Cardiac septum (tissue), 1 donor: ENCODE measurements at regions not wholly inside any gene's neighbourhood (a gene's known extent, or its start where the extent isn't known, plus 50 kb on each side); places are given as distances from the start of the nearest gene placed in this dataset.

Experiments
- DNase-seq: peaks from one replicate; pipeline ENCODE4 v3.0.0-alpha.2; 2020; ENCODE audit warnings: low spot score
- intact Hi-C: fragments of 100-400 bp; cut with DNase I; formaldehyde crosslinking; loops from one replicate; pipeline ENCODE4 v1.14.0; 2022
- donor health status: DM: no; HTN: no; CAD: no.

GRCh38 chr16:51500306-51500705 lies 349.2 kb upstream of the SALL1 start:
- DNase-seq = no peak
- intact Hi-C loops = no loop called here

- intact Hi-C loops = no loop called here
- DNase-seq = no peak
These were observed 346.6 kb upstream of the SALL1 start for GRCh38 chr16:51497541-51498211.

GRCh38 chr16:51490866-51491265 lies 339.8 kb upstream of the SALL1 start:
- DNase-seq = no peak
- intact Hi-C loops = no loop called here

GRCh38 chr16:51487880-51488279 lies 336.8 kb upstream of the SALL1 start:
- no peak for DNase-seq
- intact Hi-C loops = no loop called here

GRCh38 chr16:51474414-51475091 lies 323.5 kb upstream of the SALL1 start:
- intact Hi-C loops = no loop called here
- no peak for DNase-seq

- DNase-seq = no peak
- intact Hi-C loops = no loop called here
These were observed 322.0 kb upstream of the SALL1 start for GRCh38 chr16:51473091-51473490.

- DNase-seq = no peak
- intact Hi-C loops = no loop called here
These were observed 319.4 kb upstream of the SALL1 start for GRCh38 chr16:51470492-51470891.

- intact Hi-C loops = no loop called here
- no peak for DNase-seq
These were observed 313.9 kb upstream of the SALL1 start for GRCh38 chr16:51464996-51465395.

GRCh38 chr16:51461255-51461654 lies 310.2 kb upstream of the SALL1 start:
- intact Hi-C loops = no loop called here
- DNase-seq = no peak

- DNase-seq = no peak
- intact Hi-C loops = no loop called here
These were observed 307.5 kb upstream of the SALL1 start for GRCh38 chr16:51458356-51459140.

GRCh38 chr16:51457775-51458174 lies 306.7 kb upstream of the SALL1 start:
- intact Hi-C loops = no loop called here
- no peak for DNase-seq

- no peak for DNase-seq
- intact Hi-C loops = no loop called here
These were observed 304.3 kb upstream of the SALL1 start for GRCh38 chr16:51455398-51455797.

GRCh38 chr16:51453251-51453650 lies 302.2 kb upstream of the SALL1 start:
- intact Hi-C loops = no loop called here
- DNase-seq = no peak

- intact Hi-C loops = no loop called here
- no peak for DNase-seq
These were observed 299.8 kb upstream of the SALL1 start for GRCh38 chr16:51450909-51451308.

GRCh38 chr16:51450376-51450775 lies 299.3 kb upstream of the SALL1 start:
- intact Hi-C loops = no loop called here
- DNase-seq = no peak

- DNase-seq = no peak
- intact Hi-C loops = no loop called here
These were observed 298.4 kb upstream of the SALL1 start for GRCh38 chr16:51449441-51449840.

- DNase-seq = no peak
- intact Hi-C loops = no loop called here
These were observed 294.2 kb upstream of the SALL1 start for GRCh38 chr16:51445250-51445649.

- intact Hi-C loops = no loop called here
- DNase-seq = no peak
These were observed 292.9 kb upstream of the SALL1 start for GRCh38 chr16:51443934-51444333.

GRCh38 chr16:51442141-51442870 lies 291.2 kb upstream of the SALL1 start:
- intact Hi-C loops = no loop called here
- no peak for DNase-seq
